Caki2 (cell line): ENCODE measurements at regions not wholly inside any gene's neighbourhood (a gene's known extent, or its start where the extent isn't known, plus 50 kb on each side); places are given as distances from the start of the nearest gene placed in this dataset.

Experiments
- DNase-seq: peaks from one replicate; pipeline ENCODE4 v3.0.0-alpha.2; 2015; ENCODE audit warnings: low read depth
- in situ Hi-C: cut with HindIII; loops from 2 replicates; pipeline ENCODE4 v1.10.0; 2016; ENCODE audit warnings: low sequenced_read_pairs, low pct_unique_long_range_greater_than_20kb, mixed read lengths

GRCh38 chr2:116877944-116878343, 936.5 kb upstream of the DDX18 start:
- DNase-seq: no peak
- in situ Hi-C loops: no loop called here

DNA sequence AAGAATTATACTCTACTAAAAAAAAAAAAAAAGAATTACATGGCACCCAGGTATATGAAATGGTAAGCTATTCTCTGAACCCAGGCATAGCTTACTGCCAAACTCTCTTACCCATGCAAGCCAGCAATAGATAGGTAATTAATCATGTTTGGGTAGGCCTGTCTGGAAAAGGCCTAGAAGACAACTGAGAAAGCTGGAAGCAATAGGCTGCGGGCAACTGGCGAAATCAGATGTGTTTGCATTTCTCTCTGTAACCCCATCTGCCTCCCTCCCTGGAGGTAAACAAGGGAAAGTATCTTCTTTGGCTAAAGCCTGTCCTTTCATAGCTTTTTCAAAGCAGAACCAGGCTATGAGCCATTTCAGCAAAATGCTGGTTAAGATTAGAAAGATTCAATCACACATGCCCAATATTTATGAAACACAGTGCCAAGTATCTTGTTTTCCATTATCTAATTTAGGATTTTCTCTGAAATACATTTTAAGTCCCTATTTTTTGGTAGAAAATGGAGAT, 934.8 kb upstream of the DDX18 start:
- in situ Hi-C loops: no loop called here
- no peak for DNase-seq

DNA sequence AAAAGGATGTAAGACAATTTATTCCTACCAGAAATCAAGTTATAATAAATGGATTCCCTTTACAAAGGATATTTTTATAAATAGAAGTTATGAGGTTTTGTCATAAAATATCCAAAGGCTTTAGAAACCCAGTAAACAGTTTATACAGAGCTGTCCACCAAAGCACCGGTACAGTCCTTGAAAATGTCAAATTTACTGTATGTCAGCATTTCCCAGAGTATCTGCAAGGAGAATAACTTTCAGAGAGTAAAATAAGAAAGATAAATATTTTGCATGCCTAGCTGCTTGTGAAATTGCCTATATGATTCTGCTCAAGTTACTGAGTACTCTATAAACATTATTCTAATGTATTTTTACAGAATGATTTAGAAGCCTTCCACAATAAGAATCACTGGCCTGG, 923.3 kb upstream of the DDX18 start:
- DNase-seq: no peak
- in situ Hi-C loops: no loop called here

DNA sequence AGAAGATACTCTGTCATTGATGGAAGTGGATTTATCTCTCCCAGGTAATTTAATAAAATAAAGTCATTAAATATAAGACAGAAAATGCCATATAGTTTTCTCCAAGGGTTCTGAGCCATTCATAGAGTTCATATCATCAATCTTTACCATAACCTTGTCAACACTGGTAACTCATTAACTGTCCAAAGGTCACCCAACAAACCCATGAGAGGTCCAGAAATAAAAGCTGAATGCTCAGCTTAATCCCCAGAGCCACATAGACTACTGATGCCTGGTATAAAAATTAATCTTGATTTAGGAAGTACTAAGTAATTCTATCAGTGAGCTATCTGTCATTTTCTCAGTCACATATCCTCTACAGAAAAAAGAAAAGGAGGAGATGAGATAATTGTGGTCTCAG, 903.0 kb upstream of the DDX18 start:
- no peak for DNase-seq
- in situ Hi-C loops: no loop called here

- in situ Hi-C loops: no loop called here
- DNase-seq: no peak
Observed at GRCh38 chr2:116915673-116916072, 898.8 kb upstream of the DDX18 start.

DNA sequence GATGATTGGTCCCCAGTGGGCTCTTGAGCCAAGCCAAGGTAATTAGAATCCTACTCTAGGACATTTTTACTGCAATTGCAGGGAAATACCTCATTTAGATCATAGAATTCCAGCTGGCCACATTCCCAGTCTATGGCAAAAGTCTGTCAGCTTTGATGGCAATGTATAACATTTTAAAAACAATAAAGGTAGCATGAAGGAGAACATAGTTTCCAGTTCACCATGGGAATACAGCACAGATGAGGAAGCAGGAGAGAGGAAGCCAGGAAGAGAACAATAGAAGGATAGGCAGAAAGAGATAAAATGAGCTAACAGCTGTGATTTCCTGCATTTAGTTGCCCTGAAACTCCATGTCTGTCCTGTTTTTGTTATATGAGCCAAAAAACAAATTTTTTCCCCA, 897.3 kb upstream of the DDX18 start:
- DNase-seq: no peak

DNA sequence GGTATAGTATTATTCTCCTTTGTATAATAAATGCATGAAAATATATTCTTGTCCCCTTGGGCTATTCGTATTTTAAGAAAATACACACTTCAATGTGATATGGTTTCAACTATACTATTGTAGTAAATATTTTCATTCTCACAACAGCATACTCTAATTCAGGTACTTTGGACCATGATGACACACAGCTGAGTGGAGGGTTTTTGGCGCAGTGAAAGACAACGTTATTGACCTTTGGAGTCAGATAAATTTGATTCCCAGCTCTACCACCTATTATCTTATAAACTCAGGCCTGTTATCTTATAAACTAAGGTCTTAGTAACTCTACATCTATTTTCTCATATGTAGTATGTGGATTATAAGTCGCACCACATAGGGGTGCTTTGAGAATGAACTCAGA, 895.9 kb upstream of the DDX18 start:
- in situ Hi-C loops: no loop called here
- no peak for DNase-seq

More for the DNA sequence above, 897.3 kb upstream of the DDX18 start:
- in situ Hi-C loops: no loop called here

- in situ Hi-C loops: no loop called here
- no peak for DNase-seq
Observed at GRCh38 chr2:116922414-116922813, 892.1 kb upstream of the DDX18 start.

DNA sequence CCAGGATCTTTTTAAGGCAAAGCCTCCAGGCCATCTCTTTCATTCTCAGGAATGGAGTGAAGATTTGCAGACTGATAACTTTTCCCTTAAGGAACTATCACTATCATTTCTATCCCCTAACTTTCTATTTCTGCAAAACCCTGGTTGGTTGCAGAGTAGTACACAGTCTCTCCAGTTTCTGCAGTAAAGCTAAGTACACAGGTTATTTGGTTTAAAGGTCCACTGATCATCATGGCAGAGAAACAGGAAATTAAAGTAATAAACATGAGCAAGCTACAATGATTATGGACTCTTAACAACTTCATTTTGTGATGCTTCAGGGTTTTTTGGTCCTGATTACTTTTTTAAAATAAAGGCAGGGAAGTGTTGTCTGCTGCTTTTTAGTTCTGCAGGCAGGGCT, 890.0 kb upstream of the DDX18 start:
- in situ Hi-C loops: no loop called here
- DNase-seq: no peak

DNA sequence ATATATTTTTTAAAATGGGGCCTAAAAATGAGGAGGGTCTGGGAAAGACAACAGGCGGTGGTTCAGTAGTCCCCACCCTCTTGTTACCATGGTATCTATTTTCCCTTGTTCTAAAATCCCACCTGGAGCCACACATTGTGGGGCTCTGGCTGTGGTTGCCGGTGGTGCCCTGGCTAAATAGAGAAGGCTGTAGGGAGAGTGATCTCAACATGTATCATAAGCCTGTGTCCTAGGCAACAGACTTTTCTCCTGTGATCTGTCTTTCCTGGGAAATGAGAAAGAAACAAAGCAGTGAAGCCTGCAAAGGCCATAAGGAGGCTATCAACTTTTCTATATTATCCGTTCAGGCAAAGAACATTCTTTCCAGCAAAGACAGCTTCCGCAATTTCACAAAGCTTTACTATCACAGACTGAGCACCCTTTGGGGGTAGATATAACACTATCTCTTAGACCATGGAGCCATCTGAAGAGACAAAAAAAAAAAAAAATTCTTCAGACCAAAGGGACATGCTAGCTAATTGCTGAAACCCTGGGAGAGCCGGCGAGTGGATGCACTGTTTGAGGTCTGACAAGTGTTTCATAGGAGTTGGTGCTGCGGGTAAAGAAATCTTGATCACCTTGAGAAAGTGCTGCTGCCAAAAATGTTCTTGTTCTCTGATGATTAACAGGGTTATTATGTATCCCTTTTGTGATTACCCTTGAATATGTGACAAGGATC, 879.2 kb upstream of the DDX18 start:
- in situ Hi-C loops: no loop called here

GRCh38 chr2:116948258-116948657, 866.2 kb upstream of the DDX18 start:
- in situ Hi-C loops: no loop called here
- no peak for DNase-seq

More for the DNA sequence above, 879.2 kb upstream of the DDX18 start:
- no peak for DNase-seq

DNA sequence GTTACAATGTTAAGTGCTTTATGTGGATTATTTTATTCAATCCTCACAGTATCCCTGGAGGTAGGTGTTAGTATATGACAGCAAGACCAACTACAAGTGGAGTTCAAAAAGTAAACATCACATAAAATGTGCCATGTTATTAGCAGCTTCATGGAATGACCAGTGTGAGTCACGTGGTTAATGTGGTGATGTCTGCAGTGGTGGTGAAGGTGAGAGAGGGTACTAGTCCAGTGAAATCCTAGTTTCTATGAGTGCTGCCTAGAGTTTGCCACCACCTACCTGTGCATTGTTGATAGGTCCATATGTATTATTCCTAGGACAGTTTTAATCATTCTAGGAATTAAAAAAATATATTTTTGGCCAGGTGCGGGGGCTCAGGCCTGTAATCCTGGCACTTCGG, 865.2 kb upstream of the DDX18 start:
- DNase-seq: no peak
- in situ Hi-C loops: no loop called here

DNA sequence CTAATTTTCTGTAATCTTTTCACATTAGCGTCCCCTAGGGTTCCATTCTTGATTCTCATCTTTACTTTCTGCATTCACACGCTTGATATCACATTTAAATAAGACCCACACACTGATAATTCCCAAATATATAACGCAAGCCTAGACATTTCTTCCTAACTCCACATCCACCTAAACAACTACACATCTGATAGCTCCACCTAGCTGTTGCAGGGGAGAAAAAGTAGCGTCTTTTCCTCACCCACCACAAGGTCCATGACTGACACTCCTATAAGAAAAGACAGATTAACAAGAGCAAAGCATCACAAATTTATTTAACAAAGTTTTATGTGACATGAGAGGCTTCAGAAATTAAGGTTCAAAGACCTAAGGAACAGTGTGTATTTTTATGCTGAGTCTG, 862.2 kb upstream of the DDX18 start:
- peak; percentile 6 for DNase-seq
- in situ Hi-C loops: no loop called here

DNA sequence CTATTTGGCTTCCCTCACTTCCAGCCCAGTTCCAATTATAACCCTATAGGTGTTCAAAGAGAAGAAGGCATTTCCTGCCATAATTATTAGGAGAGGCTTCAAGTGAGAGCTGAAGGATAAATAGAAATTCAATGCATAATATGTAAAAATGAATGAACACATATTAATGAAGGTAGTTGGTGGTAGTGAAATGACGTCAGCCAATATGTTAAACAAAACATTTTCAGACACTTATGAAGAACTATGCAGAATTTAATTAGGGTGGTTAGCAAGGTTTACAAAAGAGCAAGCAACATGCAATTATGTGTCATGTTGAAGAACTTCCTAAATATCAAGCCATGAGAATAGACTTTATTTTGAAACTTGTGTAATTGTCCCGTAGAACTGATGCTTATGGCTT, 858.8 kb upstream of the DDX18 start:
- in situ Hi-C loops: no loop called here
- DNase-seq: no peak

DNA sequence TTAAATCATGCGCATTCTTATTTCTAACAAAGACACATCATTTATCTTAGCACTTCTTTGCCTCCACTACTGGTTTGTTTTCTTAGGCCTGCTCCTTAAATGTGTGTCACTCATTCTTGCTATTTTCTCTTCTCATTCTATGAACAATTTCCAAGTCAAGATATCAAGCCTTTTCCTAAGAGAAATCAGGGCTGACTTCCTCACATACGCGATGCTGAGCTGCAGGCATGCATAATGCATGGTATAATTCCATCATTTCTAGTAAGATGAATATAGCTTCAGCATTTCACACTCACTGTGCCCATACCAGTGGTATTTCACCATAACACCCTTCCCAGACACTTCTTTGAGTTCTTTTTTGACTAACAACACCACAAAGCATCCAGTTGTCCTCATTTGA, 838.9 kb upstream of the DDX18 start:
- in situ Hi-C loops: no loop called here
- DNase-seq: no peak

GRCh38 chr2:116979916-116980764, 834.4 kb upstream of the DDX18 start:
- DNase-seq: no peak
- in situ Hi-C loops: no loop called here

GRCh38 chr2:116987447-116987846, 827.0 kb upstream of the DDX18 start:
- DNase-seq: no peak
- in situ Hi-C loops: no loop called here

- DNase-seq: no peak
- in situ Hi-C loops: no loop called here
Observed at GRCh38 chr2:116988303-116988702, 826.2 kb upstream of the DDX18 start.

DNA sequence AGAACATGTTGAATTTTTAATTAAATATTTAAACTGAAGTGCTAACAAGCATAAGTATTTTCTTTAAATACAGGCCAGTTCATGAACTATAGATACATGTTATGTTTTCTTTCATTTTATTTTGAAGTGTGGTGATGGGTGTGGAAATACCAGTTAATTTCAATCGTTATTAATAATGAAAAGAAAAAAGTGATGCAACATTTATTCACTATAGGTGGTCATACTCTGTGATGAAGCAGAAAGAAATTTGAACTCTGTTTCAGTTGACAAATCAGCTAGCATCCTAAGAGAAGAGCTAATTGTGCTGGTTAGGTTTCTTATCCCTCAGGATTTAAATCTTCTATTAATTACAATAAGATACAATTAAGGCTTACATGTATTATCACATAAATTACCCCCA, 795.1 kb upstream of the DDX18 start:
- no peak for DNase-seq
- in situ Hi-C loops: no loop called here

DNA sequence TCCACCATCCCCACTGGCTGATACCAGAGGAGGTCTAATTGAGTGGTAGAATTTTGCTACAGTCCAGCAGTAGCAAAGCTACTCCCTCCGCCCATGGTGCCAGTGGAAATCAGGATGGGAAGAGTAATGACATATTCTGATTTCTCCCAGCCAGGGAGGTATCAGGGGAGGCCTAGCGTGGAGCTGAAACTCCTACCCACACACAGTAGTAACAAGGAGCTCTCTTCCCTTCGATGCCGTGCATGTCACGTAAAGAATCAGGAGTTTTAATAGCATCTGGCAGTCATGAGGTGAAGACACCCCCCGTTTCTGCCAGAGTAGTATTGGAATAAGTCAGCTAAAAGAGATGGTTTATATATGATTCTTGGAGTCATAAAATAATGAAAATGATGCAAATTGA, 786.8 kb upstream of the DDX18 start:
- DNase-seq: no peak
- in situ Hi-C loops: no loop called here
